ENCODE measurements at regions not wholly inside any gene's neighbourhood (a gene's known extent, or its start where the extent isn't known, plus 50 kb on each side); places are given as distances from the start of the nearest gene placed in this dataset.

DNA sequence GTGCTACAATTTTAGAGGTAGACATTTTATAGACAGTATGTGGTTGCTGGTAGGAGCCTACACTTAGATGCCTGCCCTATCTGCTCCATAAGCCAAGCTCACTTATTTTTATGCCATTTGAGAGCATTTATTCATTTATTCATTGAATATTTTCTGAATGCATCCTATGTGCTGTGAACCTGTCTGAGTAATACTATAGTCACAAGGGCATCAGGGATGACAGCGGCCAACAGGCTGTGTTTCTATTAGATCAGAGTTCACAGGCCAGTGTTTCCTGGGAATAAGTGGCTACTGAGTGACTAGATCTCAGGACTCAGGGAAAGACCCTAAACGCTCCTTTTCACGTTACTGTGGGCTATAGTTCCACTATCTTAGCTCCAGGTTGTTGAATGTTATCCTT lies 235.2 kb upstream of the MSX2 start:
- no peak overlapping the region for H3K27ac ChIP-seq (ENCODE audit: control insufficient read depth, insufficient read depth)
- no peaks in the 10 kb centered on the region for H3K9me3 ChIP-seq (replicated peaks; ENCODE audit: control insufficient read depth, insufficient read depth, low read length)
- ATAC-seq (no peak), FAIRE-seq (no peak), DNase-seq (ENCODE audit: low read depth, low spot score) (no peak)
- H3K4me3 ChIP-seq, result no peak overlapping the region
- H4K20me1 ChIP-seq (ENCODE audit: control insufficient read depth, insufficient read depth), result no peaks in the 10 kb centered on the region
- H3K27me3 ChIP-seq (replicated peaks in 1 of 2; ENCODE audit: control insufficient read depth in 2 of 2, insufficient read depth in 2 of 2, low read length in 1 of 2), result no peaks in the 10 kb centered on the region
- TF ChIP-seq ETV6 (conservative IDR thresholded peaks at IDR 0.05 in 1 of 2, IDR thresholded peaks at IDR 0.05 in 1 of 2; ENCODE audit: borderline replicate concordance in 1 of 2, low read depth in 1 of 2) (no peak), EED (IDR thresholded peaks at IDR 0.05; ENCODE audit: low read depth) (no peak), BMI1 (IDR thresholded peaks at IDR 0.05; ENCODE audit: borderline replicate concordance) (no peak), RBBP5 (conservative IDR thresholded peaks at IDR 0.05) (no peak), NFXL1 (IDR thresholded peaks at IDR 0.05; ENCODE audit: borderline replicate concordance) (no peak), NFYB (IDR thresholded peaks at IDR 0.05; ENCODE audit: insufficient read depth, low read depth, low read length) (no peak)
- TF ChIP-seq, protein P1, sequence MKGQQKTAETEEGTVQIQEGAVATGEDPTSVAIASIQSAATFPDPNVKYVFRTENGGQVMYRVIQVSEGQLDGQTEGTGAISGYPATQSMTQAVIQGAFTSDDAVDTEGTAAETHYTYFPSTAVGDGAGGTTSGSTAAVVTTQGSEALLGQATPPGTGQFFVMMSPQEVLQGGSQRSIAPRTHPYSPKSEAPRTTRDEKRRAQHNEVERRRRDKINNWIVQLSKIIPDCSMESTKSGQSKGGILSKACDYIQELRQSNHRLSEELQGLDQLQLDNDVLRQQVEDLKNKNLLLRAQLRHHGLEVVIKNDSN (IDR thresholded peaks at IDR 0.05; ENCODE audit: borderline replicate concordance, extremely low read length, insufficient read depth, low read depth, low read length), result no peak
- TF ChIP-seq, protein P2, sequence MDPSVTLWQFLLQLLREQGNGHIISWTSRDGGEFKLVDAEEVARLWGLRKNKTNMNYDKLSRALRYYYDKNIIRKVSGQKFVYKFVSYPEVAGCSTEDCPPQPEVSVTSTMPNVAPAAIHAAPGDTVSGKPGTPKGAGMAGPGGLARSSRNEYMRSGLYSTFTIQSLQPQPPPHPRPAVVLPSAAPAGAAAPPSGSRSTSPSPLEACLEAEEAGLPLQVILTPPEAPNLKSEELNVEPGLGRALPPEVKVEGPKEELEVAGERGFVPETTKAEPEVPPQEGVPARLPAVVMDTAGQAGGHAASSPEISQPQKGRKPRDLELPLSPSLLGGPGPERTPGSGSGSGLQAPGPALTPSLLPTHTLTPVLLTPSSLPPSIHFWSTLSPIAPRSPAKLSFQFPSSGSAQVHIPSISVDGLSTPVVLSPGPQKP (IDR thresholded peaks at IDR 0.05; ENCODE audit: low read depth, low read length), result no peak
- in situ Hi-C loops (cut with MboI) (no loop called here), intact Hi-C loops (cut with micrococcal nuclease; ENCODE audit: unreplicated experiment) (no loop called here)
- WGBS (ENCODE audit: insufficient coverage, insufficient replicate concordance, low lambda C conversion rate, missing lambda C conversion rate), result 3% methylated on average over 3 of the region's 3 CpGs
- no peak overlapping the region for H2AFZ ChIP-seq (ENCODE audit: control insufficient read depth, low read depth, low read length)
- H3K79me2 ChIP-seq (ENCODE audit: control insufficient read depth, insufficient read depth, low read length), result no peaks in the 10 kb centered on the region
- no peak overlapping the region for H3K4me2 ChIP-seq (ENCODE audit: control insufficient read depth, insufficient read depth)
- H3K9ac ChIP-seq (ENCODE audit: control insufficient read depth, insufficient read depth, low read length), result no peak overlapping the region
- SMC1A ChIA-PET (ENCODE audit: uncharacterized antibody, unreplicated experiment), result no interaction called here
- no peaks in the 10 kb centered on the region for H3K4me1 ChIP-seq (ENCODE audit: control insufficient read depth, insufficient read depth, low read length)
- H3K36me3 ChIP-seq (ENCODE audit: control insufficient read depth in 2 of 2, insufficient read depth in 2 of 2, low read length in 1 of 2), result no peaks in the 10 kb centered on the region
- BruUV-seq (replicated peaks), result no TSS peak
- CTCF ChIA-PET, result no interaction called here
- RAD21 ChIA-PET (ENCODE audit: unreplicated experiment), result no interaction called here
- POLR2A ChIA-PET, result no interaction called here

Data from GM12878 (cell line).